SJCRH30 (cell line): ENCODE measurements at regions not wholly inside any gene's neighbourhood (a gene's known extent, or its start where the extent isn't known, plus 50 kb on each side); places are given as distances from the start of the nearest gene placed in this dataset.

Experiments used
- DNase-seq, 2 experiments: peaks; one replicate each; pipeline ENCODE4 v3.0.0-alpha.2; 2015 to 2020
- H3K27ac ChIP-seq: fragments of 250-450 bp; sonication (Bioruptor Pico); 2 replicates; pipeline ENCODE4 v1.5.1; 2020; ENCODE audit warnings: mild to moderate bottlenecking, moderate library complexity
- H3K27me3 ChIP-seq: fragments of 250-450 bp; sonication (Bioruptor Pico); 2 replicates; pipeline ENCODE4 v1.5.1; 2020; ENCODE audit warnings: mild to moderate bottlenecking, moderate library complexity
- H3K36me3 ChIP-seq: fragments of 250-450 bp; sonication (Bioruptor Pico); 2 replicates; pipeline ENCODE4 v1.5.1; 2020; ENCODE audit warnings: mild to moderate bottlenecking, moderate library complexity
- H3K4me1 ChIP-seq: fragments of 250-450 bp; sonication (Bioruptor Pico); 2 replicates; pipeline ENCODE4 v1.5.1; 2020; ENCODE audit warnings: mild to moderate bottlenecking, moderate library complexity
- H3K4me3 ChIP-seq: fragments of 250-450 bp; sonication (Bioruptor Pico); 2 replicates; pipeline ENCODE4 v1.5.1; 2020; ENCODE audit warnings: mild to moderate bottlenecking, moderate library complexity
- H3K9me3 ChIP-seq: fragments of 250-450 bp; sonication (Bioruptor Pico); replicated peaks from 2 replicates; pipeline ENCODE4 v1.5.1; 2020; ENCODE audit warnings: mild to moderate bottlenecking, moderate library complexity

GRCh38 chr9:28342815-28343338, 769.6 kb upstream of the C9orf72 start:
- Histone ChIP-seq H3K27me3 (no peaks in the 10 kb centered on the region), H3K4me3 (no peak overlapping the region), H3K36me3 (no peaks in the 10 kb centered on the region), H3K9me3 (no peaks in the 10 kb centered on the region), H3K27ac (no peak overlapping the region), H3K4me1 (no peaks in the 10 kb centered on the region)
- no peak for DNase-seq

- Histone ChIP-seq H3K4me3 (no peak overlapping the region), H3K27me3 (no peaks in the 10 kb centered on the region), H3K36me3 (no peaks in the 10 kb centered on the region), H3K9me3 (no peaks in the 10 kb centered on the region), H3K27ac (no peak overlapping the region), H3K4me1 (no peaks in the 10 kb centered on the region)
- no peak for DNase-seq
Observed at GRCh38 chr9:28363151-28363562, 789.9 kb upstream of the C9orf72 start.

- H3K4me3 ChIP-seq, result no peak overlapping the region
- H3K27ac ChIP-seq, result no peak overlapping the region
- H3K27me3 ChIP-seq, result no peaks in the 10 kb centered on the region
- DNase-seq, result no peak
- no peaks in the 10 kb centered on the region for H3K9me3 ChIP-seq
- H3K4me1 ChIP-seq, result no peaks in the 10 kb centered on the region
- no peaks in the 10 kb centered on the region for H3K36me3 ChIP-seq
Observed at GRCh38 chr9:28365020-28365640, 791.8 kb upstream of the C9orf72 start.

GRCh38 chr9:28365728-28366127, 792.4 kb upstream of the C9orf72 start:
- DNase-seq, result no peak
- H3K36me3 ChIP-seq, result no peaks in the 10 kb centered on the region
- no peak overlapping the region for H3K27ac ChIP-seq
- H3K27me3 ChIP-seq, result no peaks in the 10 kb centered on the region
- no peak overlapping the region for H3K4me3 ChIP-seq
- H3K4me1 ChIP-seq, result no peaks in the 10 kb centered on the region
- no peaks in the 10 kb centered on the region for H3K9me3 ChIP-seq

- Histone ChIP-seq H3K9me3 (no peaks in the 10 kb centered on the region), H3K4me3 (no peak overlapping the region), H3K36me3 (no peaks in the 10 kb centered on the region), H3K27ac (no peak overlapping the region), H3K27me3 (no peaks in the 10 kb centered on the region), H3K4me1 (no peaks in the 10 kb centered on the region)
- no peak for DNase-seq
Observed at GRCh38 chr9:28378231-28378630, 805.0 kb upstream of the C9orf72 start.

- Histone ChIP-seq H3K4me3 (no peak overlapping the region), H3K27ac (no peak overlapping the region), H3K9me3 (no peaks in the 10 kb centered on the region), H3K4me1 (no peaks in the 10 kb centered on the region), H3K27me3 (no peaks in the 10 kb centered on the region), H3K36me3 (no peaks in the 10 kb centered on the region)
- no peak for DNase-seq
Observed at GRCh38 chr9:28379082-28379481, 805.8 kb upstream of the C9orf72 start.

GRCh38 chr9:28389411-28389810, 816.1 kb upstream of the C9orf72 start:
- Histone ChIP-seq H3K27me3 (no peaks in the 10 kb centered on the region), H3K36me3 (no peaks in the 10 kb centered on the region), H3K9me3 (no peaks in the 10 kb centered on the region), H3K4me1 (no peaks in the 10 kb centered on the region), H3K27ac (no peak overlapping the region), H3K4me3 (no peak overlapping the region)
- DNase-seq, result no peak

- Histone ChIP-seq H3K36me3 (no peaks in the 10 kb centered on the region), H3K27me3 (no peaks in the 10 kb centered on the region), H3K9me3 (no peaks in the 10 kb centered on the region), H3K27ac (no peak overlapping the region), H3K4me3 (no peak overlapping the region), H3K4me1 (no peaks in the 10 kb centered on the region)
- no peak for DNase-seq
Observed at GRCh38 chr9:28394774-28395173, 821.5 kb upstream of the C9orf72 start.

- DNase-seq, result no peak
- no peaks in the 10 kb centered on the region for H3K9me3 ChIP-seq
- no peaks in the 10 kb centered on the region for H3K4me1 ChIP-seq
- H3K27me3 ChIP-seq, result no peaks in the 10 kb centered on the region
- H3K27ac ChIP-seq, result no peak overlapping the region
- no peak overlapping the region for H3K4me3 ChIP-seq
- no peaks in the 10 kb centered on the region for H3K36me3 ChIP-seq
Observed at GRCh38 chr9:28396058-28396457, 822.8 kb upstream of the C9orf72 start.

GRCh38 chr9:28407351-28407750, 834.1 kb upstream of the C9orf72 start:
- H3K27ac ChIP-seq, result no peak overlapping the region
- no peaks in the 10 kb centered on the region for H3K9me3 ChIP-seq
- H3K36me3 ChIP-seq, result no peaks in the 10 kb centered on the region
- no peaks in the 10 kb centered on the region for H3K4me1 ChIP-seq
- DNase-seq, result no peak
- H3K27me3 ChIP-seq, result no peaks in the 10 kb centered on the region
- H3K4me3 ChIP-seq, result no peak overlapping the region

GRCh38 chr9:28409919-28410318, 836.6 kb upstream of the C9orf72 start:
- DNase-seq, result no peak
- H3K9me3 ChIP-seq, result no peaks in the 10 kb centered on the region
- H3K4me1 ChIP-seq, result no peaks in the 10 kb centered on the region
- no peaks in the 10 kb centered on the region for H3K36me3 ChIP-seq
- H3K27me3 ChIP-seq, result no peaks in the 10 kb centered on the region
- H3K27ac ChIP-seq, result no peak overlapping the region
- no peak overlapping the region for H3K4me3 ChIP-seq

- Histone ChIP-seq H3K36me3 (no peaks in the 10 kb centered on the region), H3K27me3 (no peaks in the 10 kb centered on the region), H3K4me3 (no peak overlapping the region), H3K27ac (no peak overlapping the region), H3K9me3 (no peaks in the 10 kb centered on the region), H3K4me1 (no peaks in the 10 kb centered on the region)
- DNase-seq, result no peak
Observed at GRCh38 chr9:28410411-28410810, 837.1 kb upstream of the C9orf72 start.

- Histone ChIP-seq H3K36me3 (no peaks in the 10 kb centered on the region), H3K4me3 (no peak overlapping the region), H3K27ac (no peak overlapping the region), H3K9me3 (no peaks in the 10 kb centered on the region), H3K27me3 (no peaks in the 10 kb centered on the region), H3K4me1 (no peaks in the 10 kb centered on the region)
- no peak for DNase-seq
Observed at GRCh38 chr9:28413471-28413870, 840.2 kb upstream of the C9orf72 start.

- H3K9me3 ChIP-seq, result no peaks in the 10 kb centered on the region
- DNase-seq, result no peak
Observed at GRCh38 chr9:28423255-28423654, 850.0 kb upstream of the C9orf72 start.

GRCh38 chr9:28435456-28435855, 862.2 kb upstream of the C9orf72 start:
- no peak for DNase-seq
- Histone ChIP-seq H3K36me3 (no peaks in the 10 kb centered on the region), H3K9me3 (no peaks in the 10 kb centered on the region), H3K4me3 (no peak overlapping the region), H3K27me3 (no peaks in the 10 kb centered on the region), H3K27ac (no peak overlapping the region), H3K4me1 (no peaks in the 10 kb centered on the region)

More at GRCh38 chr9:28423255-28423654, 850.0 kb upstream of the C9orf72 start:
- H3K36me3 ChIP-seq, result no peaks in the 10 kb centered on the region
- no peak overlapping the region for H3K4me3 ChIP-seq
- no peaks in the 10 kb centered on the region for H3K4me1 ChIP-seq
- H3K27ac ChIP-seq, result no peak overlapping the region
- no peaks in the 10 kb centered on the region for H3K27me3 ChIP-seq

GRCh38 chr9:28439688-28440087, 866.4 kb upstream of the C9orf72 start:
- Histone ChIP-seq H3K4me1 (no peaks in the 10 kb centered on the region), H3K36me3 (no peaks in the 10 kb centered on the region), H3K4me3 (no peak overlapping the region), H3K27ac (no peak overlapping the region), H3K9me3 (no peaks in the 10 kb centered on the region), H3K27me3 (no peaks in the 10 kb centered on the region)
- DNase-seq, result no peak
